Smooth muscle cell (in vitro differentiated cells): ENCODE measurements at regions not wholly inside any gene's neighbourhood (a gene's known extent, or its start where the extent isn't known, plus 50 kb on each side); places are given as distances from the start of the nearest gene placed in this dataset.

ENCODE experiments used
- DNase-seq: peaks from one replicate; lab custom pipeline; 2025; ENCODE audit not compliant: unreplicated experiment; lab: John Stamatoyannopoulos, UW
- H2AFZ ChIP-seq: fragments of 200-600 bp; sonication (generic); 2 replicates; pipeline ENCODE4 v1.6.0; 2016; ENCODE audit warnings: antibody characterized with exemption, low read depth, mild to moderate bottlenecking
- H3F3A ChIP-seq: fragments of 200-600 bp; sonication (generic); 2 replicates; pipeline ENCODE4 v1.6.0; 2017; ENCODE audit warnings: antibody characterized with exemption, low read depth
- H3K27ac ChIP-seq: fragments of 200-600 bp; sonication (generic); 2 replicates; pipeline ENCODE4 v1.5.1; 2016; ENCODE audit warnings: low read depth, mild to moderate bottlenecking
- H3K27me3 ChIP-seq: fragments of 200-600 bp; sonication (generic); 2 replicates; pipeline ENCODE4 v1.6.1; 2016; ENCODE audit warnings: low read depth, mild to moderate bottlenecking
- H3K36me3 ChIP-seq: fragments of 200-600 bp; sonication (generic); 2 replicates; pipeline ENCODE4 v1.5.1; 2016; ENCODE audit warnings: low read depth
- H3K4me1 ChIP-seq: fragments of 200-600 bp; sonication (generic); 2 replicates; pipeline ENCODE4 v1.5.1; 2016; ENCODE audit warnings: low read depth
- H3K4me2 ChIP-seq: fragments of 200-600 bp; sonication (generic); 2 replicates; pipeline ENCODE4 v1.6.0; 2016; ENCODE audit warnings: mild to moderate bottlenecking
- H3K4me3 ChIP-seq: fragments of 200-600 bp; sonication (generic); 2 replicates; pipeline ENCODE4 v1.5.1; 2016; ENCODE audit warnings: mild to moderate bottlenecking
- H3K79me2 ChIP-seq: fragments of 200-600 bp; sonication (generic); 2 replicates; pipeline ENCODE4 v1.6.0; 2016; ENCODE audit warnings: low read depth, mild to moderate bottlenecking
- H3K9ac ChIP-seq: fragments of 200-600 bp; sonication (generic); 2 replicates; pipeline ENCODE4 v1.6.0; 2016; ENCODE audit warnings: low read depth
- H3K9me3 ChIP-seq: fragments of 200-600 bp; sonication (generic); replicated peaks from 2 replicates; pipeline ENCODE4 v1.5.1; 2016; ENCODE audit warnings: low read depth
- H4K20me1 ChIP-seq: fragments of 200-600 bp; sonication (generic); 2 replicates; pipeline ENCODE4 v1.6.0; 2016; ENCODE audit warnings: low read depth
- WGBS: methylation state at CpG from one replicate; pipeline ENCODE4 v1.1.7; 2016; ENCODE audit warnings: low lambda C conversion rate; 5-methylcytosine and 5-hydroxymethylcytosine counted together
- TF ChIP-seq, protein P1 (sequence below): fragments of 200-600 bp; sonication (generic); IDR thresholded peaks from 2 replicates; pipeline ENCODE4 v1.5.1; 2017; ENCODE audit warnings: borderline replicate concordance, mild to moderate bottlenecking, antibody characterized with exemption; ENCODE audit not compliant: insufficient read depth, poor library complexity, severe bottlenecking

- 80% methylated on average over 15 of the region's 15 CpGs for WGBS
- Histone ChIP-seq H3K79me2 (no peaks in the 10 kb centered on the region), H2AFZ (no peak overlapping the region), H3K4me3 (no peak overlapping the region), H3K9ac (no peak overlapping the region), H3K4me1 (no peaks in the 10 kb centered on the region), H3F3A (no peaks in the 10 kb centered on the region), H3K4me2 (no peak overlapping the region), H3K27me3 (peaks cover 4% of the 10 kb centered on the region), H4K20me1 (no peaks in the 10 kb centered on the region), H3K36me3 (no peaks in the 10 kb centered on the region), H3K9me3 (no peaks in the 10 kb centered on the region), H3K27ac (no peak overlapping the region)
- no peak for DNase-seq
- TF ChIP-seq, protein P1, sequence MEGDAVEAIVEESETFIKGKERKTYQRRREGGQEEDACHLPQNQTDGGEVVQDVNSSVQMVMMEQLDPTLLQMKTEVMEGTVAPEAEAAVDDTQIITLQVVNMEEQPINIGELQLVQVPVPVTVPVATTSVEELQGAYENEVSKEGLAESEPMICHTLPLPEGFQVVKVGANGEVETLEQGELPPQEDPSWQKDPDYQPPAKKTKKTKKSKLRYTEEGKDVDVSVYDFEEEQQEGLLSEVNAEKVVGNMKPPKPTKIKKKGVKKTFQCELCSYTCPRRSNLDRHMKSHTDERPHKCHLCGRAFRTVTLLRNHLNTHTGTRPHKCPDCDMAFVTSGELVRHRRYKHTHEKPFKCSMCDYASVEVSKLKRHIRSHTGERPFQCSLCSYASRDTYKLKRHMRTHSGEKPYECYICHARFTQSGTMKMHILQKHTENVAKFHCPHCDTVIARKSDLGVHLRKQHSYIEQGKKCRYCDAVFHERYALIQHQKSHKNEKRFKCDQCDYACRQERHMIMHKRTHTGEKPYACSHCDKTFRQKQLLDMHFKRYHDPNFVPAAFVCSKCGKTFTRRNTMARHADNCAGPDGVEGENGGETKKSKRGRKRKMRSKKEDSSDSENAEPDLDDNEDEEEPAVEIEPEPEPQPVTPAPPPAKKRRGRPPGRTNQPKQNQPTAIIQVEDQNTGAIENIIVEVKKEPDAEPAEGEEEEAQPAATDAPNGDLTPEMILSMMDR = no peak
Observed at GRCh38 chr10:128556182-128557110, 430.2 kb upstream of the MKI67 start.

- Histone ChIP-seq H3K27ac (no peak overlapping the region), H3K4me2 (no peak overlapping the region), H3K4me3 (no peak overlapping the region), H3K9me3 (no peaks in the 10 kb centered on the region), H4K20me1 (no peaks in the 10 kb centered on the region), H2AFZ (no peak overlapping the region), H3K36me3 (no peaks in the 10 kb centered on the region), H3K27me3 (peaks cover 4% of the 10 kb centered on the region), H3K79me2 (no peaks in the 10 kb centered on the region), H3F3A (no peaks in the 10 kb centered on the region), H3K9ac (no peak overlapping the region), H3K4me1 (no peaks in the 10 kb centered on the region)
- 77% methylated on average over 12 of the region's 12 CpGs for WGBS
- no peak for DNase-seq
- TF ChIP-seq, protein P1 = no peak
Observed at GRCh38 chr10:128557149-128557710, 431.0 kb upstream of the MKI67 start.

- H3K36me3 ChIP-seq = no peaks in the 10 kb centered on the region
- no peaks in the 10 kb centered on the region for H4K20me1 ChIP-seq
- H3K27ac ChIP-seq = no peak overlapping the region
- H3F3A ChIP-seq = no peaks in the 10 kb centered on the region
- TF ChIP-seq, protein P1 = no peak
- no peak overlapping the region for H3K4me2 ChIP-seq
- no peaks in the 10 kb centered on the region for H3K79me2 ChIP-seq
- H3K4me1 ChIP-seq = no peaks in the 10 kb centered on the region
- H3K4me3 ChIP-seq = no peak overlapping the region
- no peak overlapping the region for H2AFZ ChIP-seq
- no peaks in the 10 kb centered on the region for H3K9me3 ChIP-seq
- no peak for DNase-seq
- peaks cover 2% of the 10 kb centered on the region for H3K27me3 ChIP-seq
- H3K9ac ChIP-seq = no peak overlapping the region
- WGBS = 97% methylated on average over 1 of the region's 1 CpG
Observed at GRCh38 chr10:128560406-128560805, 434.2 kb upstream of the MKI67 start.

- TF ChIP-seq, protein P1 = no peak
- Histone ChIP-seq H4K20me1 (no peaks in the 10 kb centered on the region), H2AFZ (no peak overlapping the region), H3K9me3 (no peaks in the 10 kb centered on the region), H3K9ac (no peak overlapping the region), H3K4me1 (no peaks in the 10 kb centered on the region), H3K79me2 (no peaks in the 10 kb centered on the region), H3K4me3 (no peak overlapping the region), H3K4me2 (no peak overlapping the region), H3F3A (no peaks in the 10 kb centered on the region), H3K36me3 (no peaks in the 10 kb centered on the region), H3K27ac (no peak overlapping the region), H3K27me3 (no peaks in the 10 kb centered on the region)
- 97% methylated on average over 3 of the region's 3 CpGs for WGBS
- no peak for DNase-seq
Observed at GRCh38 chr10:128560993-128561392, 434.8 kb upstream of the MKI67 start.
